ENCODE measurements at regions not wholly inside any gene's neighbourhood (a gene's known extent, or its start where the extent isn't known, plus 50 kb on each side); places are given as distances from the start of the nearest gene placed in this dataset.

- no peak for ATAC-seq
- no peak for DNase-seq (ENCODE audit: low spot score)
- intact Hi-C loops (cut with DNase I): no loop called here
Observed at GRCh38 chr16:73599351-73599750, 551.4 kb upstream of the ZFHX3 start.

GRCh38 chr16:73584157-73584556, 536.2 kb upstream of the ZFHX3 start:
- intact Hi-C loops (cut with DNase I): no loop called here
- no peak for DNase-seq (ENCODE audit: low spot score)
- no peak for ATAC-seq

GRCh38 chr16:73572135-73572828, 524.4 kb upstream of the ZFHX3 start:
- no peak for ATAC-seq
- peak; percentile 72 for DNase-seq (ENCODE audit: low spot score)
- intact Hi-C loops (cut with DNase I): no loop called here

GRCh38 chr16:73569266-73569980, 521.5 kb upstream of the ZFHX3 start:
- ATAC-seq: no peak
- DNase-seq (ENCODE audit: low spot score): no peak
- intact Hi-C loops (cut with DNase I): no loop called here

- intact Hi-C loops (cut with DNase I): no loop called here
- DNase-seq (ENCODE audit: low spot score): no peak
- no peak for ATAC-seq
Observed at GRCh38 chr16:73568769-73569168, 520.8 kb upstream of the ZFHX3 start.

- ATAC-seq (no peak), DNase-seq (ENCODE audit: low spot score) (no peak)
- intact Hi-C loops (cut with DNase I): no loop called here
Observed at GRCh38 chr16:73565925-73566324, 518.0 kb upstream of the ZFHX3 start.

- DNase-seq (ENCODE audit: low spot score) (no peak), ATAC-seq (no peak)
- intact Hi-C loops (cut with DNase I): no loop called here
Observed at GRCh38 chr16:73565263-73565662, 517.3 kb upstream of the ZFHX3 start.

GRCh38 chr16:73563709-73564108, 515.8 kb upstream of the ZFHX3 start:
- intact Hi-C loops (cut with DNase I): no loop called here
- ATAC-seq (no peak), DNase-seq (ENCODE audit: low spot score) (no peak)

- intact Hi-C loops (cut with DNase I): no loop called here
Observed at GRCh38 chr16:73560497-73560896, 512.6 kb upstream of the ZFHX3 start.

GRCh38 chr16:73558219-73558618, 510.3 kb upstream of the ZFHX3 start:
- DNase-seq (ENCODE audit: low spot score) (no peak), ATAC-seq (no peak)
- intact Hi-C loops (cut with DNase I): no loop called here

More at GRCh38 chr16:73560497-73560896, 512.6 kb upstream of the ZFHX3 start:
- ATAC-seq (no peak), DNase-seq (ENCODE audit: low spot score) (no peak)

- intact Hi-C loops (cut with DNase I): no loop called here
- ATAC-seq (no peak), DNase-seq (ENCODE audit: low spot score) (no peak)
Observed at GRCh38 chr16:73553941-73554660, 506.2 kb upstream of the ZFHX3 start.

GRCh38 chr16:73549984-73550631, 502.2 kb upstream of the ZFHX3 start:
- ATAC-seq (no peak), DNase-seq (ENCODE audit: low spot score) (no peak)
- intact Hi-C loops (cut with DNase I): no loop called here

GRCh38 chr16:73547552-73548403, 499.9 kb upstream of the ZFHX3 start:
- intact Hi-C loops (cut with DNase I): no loop called here
- DNase-seq (ENCODE audit: low spot score) (no peak), ATAC-seq (no peak)

- intact Hi-C loops (cut with DNase I): no loop called here
- DNase-seq (ENCODE audit: low spot score) (no peak), ATAC-seq (no peak)
Observed at GRCh38 chr16:73546341-73546845, 498.5 kb upstream of the ZFHX3 start.

GRCh38 chr16:73545755-73546154, 497.8 kb upstream of the ZFHX3 start:
- intact Hi-C loops (cut with DNase I): no loop called here
- ATAC-seq: no peak
- no peak for DNase-seq (ENCODE audit: low spot score)

- intact Hi-C loops (cut with DNase I): no loop called here
- ATAC-seq (no peak), DNase-seq (ENCODE audit: low spot score) (no peak)
Observed at GRCh38 chr16:73545290-73545689, 497.4 kb upstream of the ZFHX3 start.

GRCh38 chr16:73544826-73545225, 496.9 kb upstream of the ZFHX3 start:
- intact Hi-C loops (cut with DNase I): no loop called here
- no peak for ATAC-seq
- DNase-seq (ENCODE audit: low spot score): no peak

- intact Hi-C loops (cut with DNase I): no loop called here
- ATAC-seq: no peak
- DNase-seq (ENCODE audit: low spot score): no peak
Observed at GRCh38 chr16:73543970-73544599, 496.2 kb upstream of the ZFHX3 start.
